ENCODE measurements at regions not wholly inside any gene's neighbourhood (a gene's known extent, or its start where the extent isn't known, plus 50 kb on each side); places are given as distances from the start of the nearest gene placed in this dataset.

DNA sequence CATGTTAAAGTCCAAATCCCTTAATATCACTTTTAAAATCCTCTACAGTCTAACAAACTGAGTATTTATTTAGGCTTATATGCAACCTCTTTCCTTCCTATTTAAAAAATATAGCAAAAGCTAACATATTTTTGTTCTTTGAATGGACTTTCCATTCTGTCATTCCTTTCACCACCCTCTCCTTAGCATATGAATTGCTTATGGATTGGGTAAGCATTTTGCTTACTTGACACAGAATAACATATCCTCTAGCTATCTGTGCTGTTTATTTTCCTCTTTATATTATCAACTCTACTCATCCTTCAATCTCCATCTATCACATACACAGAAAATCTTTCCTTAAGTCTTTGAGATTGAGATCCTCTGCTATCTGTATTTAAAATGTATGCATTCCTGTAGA lies 206.1 kb upstream of the NEIL3 start:
- TF ChIP-seq SIN3A (IDR thresholded peaks at IDR 0.05; ENCODE audit: borderline replicate concordance, insufficient read depth, low read length) (no peak), TAF1 (IDR thresholded peaks at IDR 0.05; ENCODE audit: borderline replicate concordance, insufficient read depth, low read length) (no peak), FOXP2 (optimal IDR thresholded peaks at IDR 0.05; ENCODE audit: borderline replicate concordance, extremely low read depth, extremely low read length, insufficient read depth) (no peak), POLR2AphosphoS5 (IDR thresholded peaks at IDR 0.05; ENCODE audit: low read depth, low read length) (no peak)
- TF ChIP-seq, protein P1, sequence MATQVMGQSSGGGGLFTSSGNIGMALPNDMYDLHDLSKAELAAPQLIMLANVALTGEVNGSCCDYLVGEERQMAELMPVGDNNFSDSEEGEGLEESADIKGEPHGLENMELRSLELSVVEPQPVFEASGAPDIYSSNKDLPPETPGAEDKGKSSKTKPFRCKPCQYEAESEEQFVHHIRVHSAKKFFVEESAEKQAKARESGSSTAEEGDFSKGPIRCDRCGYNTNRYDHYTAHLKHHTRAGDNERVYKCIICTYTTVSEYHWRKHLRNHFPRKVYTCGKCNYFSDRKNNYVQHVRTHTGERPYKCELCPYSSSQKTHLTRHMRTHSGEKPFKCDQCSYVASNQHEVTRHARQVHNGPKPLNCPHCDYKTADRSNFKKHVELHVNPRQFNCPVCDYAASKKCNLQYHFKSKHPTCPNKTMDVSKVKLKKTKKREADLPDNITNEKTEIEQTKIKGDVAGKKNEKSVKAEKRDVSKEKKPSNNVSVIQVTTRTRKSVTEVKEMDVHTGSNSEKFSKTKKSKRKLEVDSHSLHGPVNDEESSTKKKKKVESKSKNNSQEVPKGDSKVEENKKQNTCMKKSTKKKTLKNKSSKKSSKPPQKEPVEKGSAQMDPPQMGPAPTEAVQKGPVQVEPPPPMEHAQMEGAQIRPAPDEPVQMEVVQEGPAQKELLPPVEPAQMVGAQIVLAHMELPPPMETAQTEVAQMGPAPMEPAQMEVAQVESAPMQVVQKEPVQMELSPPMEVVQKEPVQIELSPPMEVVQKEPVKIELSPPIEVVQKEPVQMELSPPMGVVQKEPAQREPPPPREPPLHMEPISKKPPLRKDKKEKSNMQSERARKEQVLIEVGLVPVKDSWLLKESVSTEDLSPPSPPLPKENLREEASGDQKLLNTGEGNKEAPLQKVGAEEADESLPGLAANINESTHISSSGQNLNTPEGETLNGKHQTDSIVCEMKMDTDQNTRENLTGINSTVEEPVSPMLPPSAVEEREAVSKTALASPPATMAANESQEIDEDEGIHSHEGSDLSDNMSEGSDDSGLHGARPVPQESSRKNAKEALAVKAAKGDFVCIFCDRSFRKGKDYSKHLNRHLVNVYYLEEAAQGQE (IDR thresholded peaks at IDR 0.05; ENCODE audit: insufficient read depth in 1 of 2, low read depth in 2 of 2, low read length in 2 of 2) = no peak

DNA sequence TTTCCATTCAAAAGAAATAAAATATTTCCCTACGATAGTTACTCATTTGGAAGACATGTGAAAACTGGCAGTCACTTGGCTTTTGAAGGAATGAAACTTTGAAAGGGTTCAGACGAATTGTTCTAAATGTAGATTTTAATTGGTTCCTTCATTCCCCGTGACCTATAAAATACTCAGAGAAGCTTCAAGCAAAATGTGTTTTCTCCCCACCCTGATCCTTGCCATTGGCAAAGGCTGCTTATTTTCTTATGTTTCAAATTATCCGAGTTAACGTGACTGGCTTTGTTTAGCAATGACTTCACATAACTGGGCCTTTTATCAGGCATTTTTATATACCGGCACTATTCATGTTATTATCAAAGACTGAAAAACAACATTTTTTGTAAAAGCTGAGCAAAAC lies 204.1 kb upstream of the NEIL3 start:
- TF ChIP-seq TAF1 (IDR thresholded peaks at IDR 0.05; ENCODE audit: borderline replicate concordance, insufficient read depth, low read length) (no peak), FOXP2 (optimal IDR thresholded peaks at IDR 0.05; ENCODE audit: borderline replicate concordance, extremely low read depth, extremely low read length, insufficient read depth) (no peak), POLR2AphosphoS5 (IDR thresholded peaks at IDR 0.05; ENCODE audit: low read depth, low read length) (no peak), SIN3A (IDR thresholded peaks at IDR 0.05; ENCODE audit: borderline replicate concordance, insufficient read depth, low read length) (no peak)
- TF ChIP-seq, protein P1 (IDR thresholded peaks at IDR 0.05; ENCODE audit: insufficient read depth in 1 of 2, low read depth in 2 of 2, low read length in 2 of 2) = no peak

DNA sequence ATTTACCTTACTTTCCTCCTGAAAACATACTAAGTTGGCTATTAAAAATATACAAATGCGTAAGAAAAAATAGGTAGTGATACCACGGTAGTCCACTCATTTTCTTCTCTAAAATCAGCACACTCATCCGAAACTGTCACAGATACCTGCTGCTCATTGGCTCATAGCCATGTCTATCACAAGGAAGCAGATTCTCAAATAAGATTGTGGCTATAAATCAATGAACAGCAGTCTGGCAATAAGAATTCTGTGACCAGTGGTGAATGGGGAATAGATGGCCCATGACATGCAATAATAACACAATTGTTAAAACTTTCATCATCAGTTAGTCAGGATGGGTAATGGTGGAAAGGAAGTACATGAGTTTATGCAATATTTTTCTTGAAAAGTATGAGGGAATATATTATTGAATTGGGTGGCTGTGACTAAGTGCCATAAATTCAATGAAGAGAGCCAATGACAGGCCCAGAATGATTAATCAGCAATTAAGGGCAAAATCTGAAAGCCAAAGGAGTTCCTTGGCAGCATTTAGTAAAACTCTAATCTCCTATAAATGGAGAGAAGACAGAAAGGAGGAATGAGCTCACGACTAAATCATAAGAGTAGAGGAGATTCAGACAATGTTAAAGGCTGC lies 202.3 kb upstream of the NEIL3 start:
- TF ChIP-seq TAF1 (IDR thresholded peaks at IDR 0.05; ENCODE audit: borderline replicate concordance, insufficient read depth, low read length) = no peak
- no peak for TF ChIP-seq FOXP2 (optimal IDR thresholded peaks at IDR 0.05; ENCODE audit: borderline replicate concordance, extremely low read depth, extremely low read length, insufficient read depth)
- TF ChIP-seq, protein P1 (IDR thresholded peaks at IDR 0.05; ENCODE audit: insufficient read depth in 1 of 2, low read depth in 2 of 2, low read length in 2 of 2) = no peak
- no peak for TF ChIP-seq POLR2AphosphoS5 (IDR thresholded peaks at IDR 0.05; ENCODE audit: low read depth, low read length)
- no peak for TF ChIP-seq SIN3A (IDR thresholded peaks at IDR 0.05; ENCODE audit: borderline replicate concordance, insufficient read depth, low read length)

DNA sequence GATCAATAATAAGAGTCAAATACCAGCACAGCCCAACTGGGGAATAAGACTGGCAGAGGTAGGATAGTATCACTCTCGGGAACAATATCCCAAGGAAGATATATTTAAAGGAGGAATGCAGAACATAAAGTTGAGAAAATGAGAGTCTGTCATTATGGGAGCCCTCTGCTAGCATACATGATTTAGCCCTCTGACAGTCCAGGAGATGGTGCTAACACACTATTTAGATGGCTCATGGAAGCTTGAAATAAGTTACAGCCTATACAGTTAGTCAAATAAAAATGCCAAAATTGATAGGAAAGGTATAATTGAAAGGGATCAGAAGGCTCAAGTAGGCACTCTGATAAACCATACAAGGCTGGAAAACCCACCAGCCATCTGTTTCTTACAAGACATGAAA lies 201.0 kb upstream of the NEIL3 start:
- no peak for TF ChIP-seq FOXP2 (optimal IDR thresholded peaks at IDR 0.05; ENCODE audit: borderline replicate concordance, extremely low read depth, extremely low read length, insufficient read depth)
- TF ChIP-seq, protein P1 (IDR thresholded peaks at IDR 0.05; ENCODE audit: insufficient read depth in 1 of 2, low read depth in 2 of 2, low read length in 2 of 2) = no peak
- no peak for TF ChIP-seq SIN3A (IDR thresholded peaks at IDR 0.05; ENCODE audit: borderline replicate concordance, insufficient read depth, low read length)
- no peak for TF ChIP-seq TAF1 (IDR thresholded peaks at IDR 0.05; ENCODE audit: borderline replicate concordance, insufficient read depth, low read length)
- TF ChIP-seq POLR2AphosphoS5 (IDR thresholded peaks at IDR 0.05; ENCODE audit: low read depth, low read length) = no peak

Measured in PFSK-1 (cell line).